Prostate gland (tissue), 2 donors: ENCODE measurements at regions not wholly inside any gene's neighbourhood (a gene's known extent, or its start where the extent isn't known, plus 50 kb on each side); places are given as distances from the start of the nearest gene placed in this dataset.
"Not testable (repeated sequence)": the region's sequence is repeated elsewhere in the genome, so short reads cannot be mapped to it uniquely, and the experiment has no call there.

ENCODE experiments used
- CTCF ChIP-seq, 4 experiments: fragments of 200-600 bp in 2 of 4; fragments of 450-650 bp in 2 of 4; sonication (generic) in 2 of 4; IDR thresholded peaks; 1 replicate in 3 of 4; 2 replicates in 1 of 4; pipeline ENCODE4 v1.5.1; 2016 to 2019; ENCODE audit warnings: antibody characterized with exemption in 4 of 4, mild to moderate bottlenecking in 2 of 4, moderate library complexity in 2 of 4
- POLR2A ChIP-seq: fragments of 450-650 bp; IDR thresholded peaks from one replicate; pipeline ENCODE4 v1.6.1; 2016; ENCODE audit warnings: antibody characterized with exemption, mild to moderate bottlenecking
- POLR2AphosphoS5 ChIP-seq: sonication (generic); formaldehyde crosslinking; IDR thresholded peaks from one replicate; pipeline ENCODE4 v1.6.1; 2017; ENCODE audit warnings: antibody characterized with exemption

DNA sequence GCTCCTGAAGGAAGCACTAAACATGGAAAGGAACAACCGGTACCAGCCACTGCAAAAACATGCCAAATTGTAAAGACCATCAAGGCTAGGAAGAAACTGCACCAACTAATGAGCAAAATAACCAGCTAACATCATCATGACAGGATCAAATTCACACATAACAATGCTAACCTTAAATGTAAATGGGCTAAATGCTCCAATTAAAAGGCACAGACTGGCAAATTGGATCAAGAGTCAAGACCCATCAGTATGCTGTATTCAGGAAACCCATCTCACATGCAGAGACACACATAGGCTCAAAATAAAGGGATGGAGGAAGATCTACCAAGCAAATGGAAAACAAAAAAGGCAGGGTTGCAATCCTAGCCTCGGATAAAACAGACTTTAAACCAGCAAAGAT lies 77.0 kb upstream of the ST3GAL5 start:
- TF ChIP-seq POLR2A; CTCF (IDR thresholded peaks at IDR 0.05); POLR2AphosphoS5: not testable (repeated sequence)
